A673 (cell line): ENCODE measurements at regions not wholly inside any gene's neighbourhood (a gene's known extent, or its start where the extent isn't known, plus 50 kb on each side); places are given as distances from the start of the nearest gene placed in this dataset.

Experiments
- BruUV-seq: library from RNA; stranded (reverse); fragments of 400-500 nt; replicated peaks from 2 replicates; lab custom pipeline; 2021; lab: Mats Ljungman, UMichigan
- CTCF ChIA-PET: fragments of 300-600 bp; sonication (Branson Sonifier 250); formaldehyde crosslinking; loops from one replicate; lab custom pipeline; 2022; ENCODE audit warnings: antibody characterized with exemption; lab: Charles Lee
- POLR2A ChIA-PET: fragments of 300-600 bp; sonication (Branson Sonifier 250); formaldehyde crosslinking; loops from one replicate; lab custom pipeline; 2022; ENCODE audit warnings: antibody characterized with exemption; ENCODE audit not compliant: low non-redundant PET; lab: Charles Lee
- DNase-seq: peaks from one replicate; pipeline ENCODE4 v3.0.0-alpha.2; 2015; ENCODE audit warnings: low spot score
- H3K27ac ChIP-seq: fragments of 200-600 bp; sonication (generic); 2 replicates; pipeline ENCODE4 v1.5.1; 2016; ENCODE audit warnings: mixed run types, low read depth, mild to moderate bottlenecking, mixed read lengths, antibody characterized with exemption, low read length; ENCODE audit not compliant: poor library complexity, severe bottlenecking
- H3K27me3 ChIP-seq: fragments of 200-600 bp; sonication (generic); replicated peaks from 2 replicates; pipeline ENCODE4 v1.6.1; 2017; ENCODE audit warnings: mixed run types, low read depth, mild to moderate bottlenecking, mixed read lengths, antibody characterized with exemption, low read length; ENCODE audit not compliant: insufficient read depth, poor library complexity
- H3K36me3 ChIP-seq: fragments of 200-600 bp; sonication (generic); 2 replicates; pipeline ENCODE4 v1.6.1; 2016; ENCODE audit warnings: mixed run types, mild to moderate bottlenecking, mixed read lengths, antibody characterized with exemption, low read length; ENCODE audit not compliant: insufficient read depth, poor library complexity, severe bottlenecking
- H3K4me1 ChIP-seq: fragments of 200-600 bp; sonication (generic); 2 replicates; pipeline ENCODE4 v1.6.1; 2017; ENCODE audit warnings: mixed run types, mild to moderate bottlenecking, mixed read lengths, antibody characterized with exemption, low read length; ENCODE audit not compliant: insufficient read depth, poor library complexity, severe bottlenecking
- H3K4me3 ChIP-seq: fragments of 200-600 bp; sonication (generic); 2 replicates; pipeline ENCODE4 v1.5.1; 2016; ENCODE audit warnings: low read depth, mixed run types, mild to moderate bottlenecking, mixed read lengths, low read length; ENCODE audit not compliant: poor library complexity, severe bottlenecking
- H3K9me3 ChIP-seq: fragments of 200-600 bp; sonication (generic); 2 replicates; pipeline ENCODE4 v1.6.1; 2016; ENCODE audit warnings: mixed run types, low read depth, mild to moderate bottlenecking, mixed read lengths, antibody characterized with exemption, low read length; ENCODE audit not compliant: poor library complexity, severe bottlenecking
- EZH2 ChIP-seq: fragments of 200-600 bp; sonication (generic); IDR thresholded peaks from 2 replicates; pipeline ENCODE4 v1.6.1; 2017; ENCODE audit warnings: borderline replicate concordance, low read depth, mild to moderate bottlenecking, mixed read lengths, antibody characterized with exemption, low read length; ENCODE audit not compliant: poor library complexity, severe bottlenecking
- intact Hi-C: fragments of 100-400 bp; cut with micrococcal nuclease; formaldehyde crosslinking; loops from one replicate; pipeline ENCODE4 v1.10.0; 2022; ENCODE audit not compliant: unreplicated experiment
- TF ChIP-seq, protein P1 (sequence below): fragments of 300-800, 200-600 bp; sonication (generic); conservative IDR thresholded peaks from 2 replicates; pipeline ENCODE4 v1.5.1; 2017; ENCODE audit warnings: low read depth, mild to moderate bottlenecking, antibody characterized with exemption, low read length, moderate library complexity, mixed read lengths

DNA sequence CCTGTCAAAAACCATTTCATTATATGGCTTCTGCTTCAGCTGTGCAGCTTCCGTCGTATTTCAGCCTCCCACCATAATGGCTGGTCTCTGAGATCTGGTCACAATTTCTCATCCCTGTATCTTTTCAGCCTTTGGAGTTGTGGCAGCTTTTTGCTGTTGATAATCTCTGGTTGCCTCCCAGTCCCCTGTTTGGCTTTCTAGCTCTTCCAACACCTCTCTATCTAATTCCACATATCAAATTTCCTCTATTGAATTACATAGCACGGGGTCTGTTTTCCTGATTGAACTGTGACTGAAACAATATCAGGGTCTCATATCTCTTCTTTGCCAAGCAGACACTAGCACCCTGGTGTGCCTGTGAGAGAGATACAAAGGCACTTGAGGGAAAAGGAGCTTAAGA, 222.1 kb upstream of the OBI1 start:
- no peak overlapping the region for H3K27ac ChIP-seq
- POLR2A ChIA-PET: no interaction called here
- H3K4me3 ChIP-seq: no peak overlapping the region
- H3K4me1 ChIP-seq: no peaks in the 10 kb centered on the region
- no TSS peak for BruUV-seq
- DNase-seq: no peak
- intact Hi-C loops: no loop called here
- H3K9me3 ChIP-seq: no peaks in the 10 kb centered on the region
- TF ChIP-seq, protein P1, sequence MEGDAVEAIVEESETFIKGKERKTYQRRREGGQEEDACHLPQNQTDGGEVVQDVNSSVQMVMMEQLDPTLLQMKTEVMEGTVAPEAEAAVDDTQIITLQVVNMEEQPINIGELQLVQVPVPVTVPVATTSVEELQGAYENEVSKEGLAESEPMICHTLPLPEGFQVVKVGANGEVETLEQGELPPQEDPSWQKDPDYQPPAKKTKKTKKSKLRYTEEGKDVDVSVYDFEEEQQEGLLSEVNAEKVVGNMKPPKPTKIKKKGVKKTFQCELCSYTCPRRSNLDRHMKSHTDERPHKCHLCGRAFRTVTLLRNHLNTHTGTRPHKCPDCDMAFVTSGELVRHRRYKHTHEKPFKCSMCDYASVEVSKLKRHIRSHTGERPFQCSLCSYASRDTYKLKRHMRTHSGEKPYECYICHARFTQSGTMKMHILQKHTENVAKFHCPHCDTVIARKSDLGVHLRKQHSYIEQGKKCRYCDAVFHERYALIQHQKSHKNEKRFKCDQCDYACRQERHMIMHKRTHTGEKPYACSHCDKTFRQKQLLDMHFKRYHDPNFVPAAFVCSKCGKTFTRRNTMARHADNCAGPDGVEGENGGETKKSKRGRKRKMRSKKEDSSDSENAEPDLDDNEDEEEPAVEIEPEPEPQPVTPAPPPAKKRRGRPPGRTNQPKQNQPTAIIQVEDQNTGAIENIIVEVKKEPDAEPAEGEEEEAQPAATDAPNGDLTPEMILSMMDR: no peak
- TF ChIP-seq EZH2: no peak
- CTCF ChIA-PET: no interaction called here
- H3K36me3 ChIP-seq: no peaks in the 10 kb centered on the region
- no peaks in the 10 kb centered on the region for H3K27me3 ChIP-seq

DNA sequence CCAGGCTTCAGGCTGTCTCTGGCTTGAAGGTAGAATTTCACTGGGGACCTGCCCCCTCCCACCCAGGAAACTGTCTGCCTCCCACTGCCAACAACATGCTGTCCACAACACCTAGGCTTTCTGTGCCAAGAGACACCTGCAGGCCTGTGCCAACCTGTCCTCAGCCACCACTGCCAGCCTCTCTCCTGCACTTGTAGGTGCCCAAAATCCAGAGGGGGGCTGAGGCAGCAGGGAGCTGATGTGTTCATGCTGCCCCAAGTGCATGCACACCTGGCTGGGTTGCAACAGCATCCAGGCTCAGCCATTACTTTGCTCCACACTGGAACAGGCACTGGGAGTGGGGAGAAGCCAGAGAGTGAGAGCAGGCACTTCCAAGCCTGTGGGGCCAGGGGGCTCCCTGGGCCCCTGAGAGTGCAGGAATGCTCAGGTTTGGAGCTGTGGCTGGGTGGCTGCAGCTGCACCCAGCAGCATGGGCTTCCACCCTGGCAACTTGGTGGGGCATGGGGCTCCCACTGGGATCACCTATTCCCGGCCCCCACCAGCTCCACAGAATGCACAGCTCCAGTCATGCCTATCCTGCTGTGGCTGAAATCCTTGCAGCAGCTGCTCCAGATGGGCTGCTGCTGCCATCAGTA, 218.1 kb upstream of the OBI1 start:
- no peaks in the 10 kb centered on the region for H3K27me3 ChIP-seq
- TF ChIP-seq, protein P1: no peak
- no peak for TF ChIP-seq EZH2
- intact Hi-C loops: no loop called here
- DNase-seq: no peak
- ChIA-PET POLR2A (no interaction called here), CTCF (no interaction called here)
- no peaks in the 10 kb centered on the region for H3K4me1 ChIP-seq
- no peaks in the 10 kb centered on the region for H3K9me3 ChIP-seq
- H3K27ac ChIP-seq: no peak overlapping the region
- no TSS peak for BruUV-seq
- no peaks in the 10 kb centered on the region for H3K36me3 ChIP-seq
- no peak overlapping the region for H3K4me3 ChIP-seq

DNA sequence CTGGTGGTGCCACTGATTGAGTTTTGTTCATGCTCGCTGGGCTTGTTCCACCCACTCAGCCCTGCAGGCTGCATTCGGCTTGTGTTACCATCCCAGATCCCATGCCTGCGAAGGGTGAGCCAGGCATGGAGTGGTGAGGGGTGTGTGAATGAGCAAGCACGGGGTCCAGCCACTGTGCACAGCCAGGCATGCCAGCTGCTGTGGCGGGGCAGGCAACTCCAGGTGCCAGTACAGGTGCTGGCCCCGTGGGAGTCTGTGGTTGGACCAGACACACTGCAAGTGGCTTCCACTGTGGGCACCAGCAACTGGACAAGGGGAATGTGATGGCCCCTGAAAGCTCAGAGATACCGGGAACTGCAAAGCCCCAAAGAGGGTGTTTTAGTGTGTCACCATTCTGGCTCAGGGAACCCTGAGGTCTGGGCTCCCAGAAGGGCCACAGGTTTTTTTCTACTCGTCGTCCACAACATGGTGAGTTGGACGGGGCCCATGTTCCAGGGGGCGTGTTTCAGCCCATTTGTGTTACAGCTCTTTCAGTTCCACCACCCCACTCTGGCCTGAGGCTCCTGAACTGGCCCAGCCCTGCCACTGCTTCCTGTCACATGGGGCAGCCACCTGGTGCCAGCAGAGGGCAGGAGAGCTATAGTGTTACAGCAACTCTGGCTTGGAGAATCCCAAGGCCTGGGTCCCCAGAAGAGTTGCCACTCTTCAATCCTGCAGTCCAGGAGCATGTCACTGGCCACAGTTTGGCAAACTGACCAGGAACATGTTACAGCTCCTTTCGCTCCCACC, 217.0 kb upstream of the OBI1 start:
- no peaks in the 10 kb centered on the region for H3K27me3 ChIP-seq
- ChIA-PET CTCF (no interaction called here), POLR2A (no interaction called here)
- BruUV-seq: no TSS peak
- intact Hi-C loops: no loop called here
- DNase-seq: no peak
- no peak overlapping the region for H3K4me3 ChIP-seq
- H3K4me1 ChIP-seq: no peaks in the 10 kb centered on the region
- H3K27ac ChIP-seq: no peak overlapping the region
- TF ChIP-seq EZH2: no peak
- TF ChIP-seq, protein P1: 0 out of 2 replicates have a peak, but pooled peaks have one; percentile 15
- H3K9me3 ChIP-seq: no peaks in the 10 kb centered on the region
- H3K36me3 ChIP-seq: no peaks in the 10 kb centered on the region
